Esophagus squamous epithelium (tissue), 4 donors: ENCODE measurements at regions not wholly inside any gene's neighbourhood (a gene's known extent, or its start where the extent isn't known, plus 50 kb on each side); places are given as distances from the start of the nearest gene placed in this dataset.

ENCODE experiments used
- CTCF ChIP-seq, 6 experiments: fragments of 450-650 bp in 4 of 6; fragments of 200-600 bp in 2 of 6; sonication (generic) in 2 of 6; IDR thresholded peaks; one replicate each; pipeline ENCODE4 v1.5.1; 2016 to 2019; ENCODE audit warnings: antibody characterized with exemption in 6 of 6, mild to moderate bottlenecking in 4 of 6, moderate library complexity in 4 of 6
- POLR2A ChIP-seq, 4 donors: fragments of 450-650 bp; IDR thresholded peaks; one replicate each; pipeline ENCODE4 v1.6.1; 2017; ENCODE audit warnings: antibody characterized with exemption in 4 of 4, mild to moderate bottlenecking in 4 of 4, moderate library complexity in 3 of 4

GRCh38 chrY:21073079-21073478 lies 317.2 kb downstream of the RPS4Y2 start:
- TF ChIP-seq CTCF (IDR thresholded peaks at IDR 0.05) (no peak), POLR2A (IDR thresholded peaks at IDR 0.05) (no peak)
